Stomach (tissue), 4 donors: ENCODE measurements at regions not wholly inside any gene's neighbourhood (a gene's known extent, or its start where the extent isn't known, plus 50 kb on each side); places are given as distances from the start of the nearest gene placed in this dataset.

Source experiments
- EP300 ChIP-seq: sonication (generic); formaldehyde crosslinking; IDR thresholded peaks from one replicate; pipeline ENCODE4 v1.6.1; 2017; ENCODE audit warnings: antibody characterized with exemption
- POLR2A ChIP-seq, 4 donors: fragments of 450-650 bp; IDR thresholded peaks; one replicate each; pipeline ENCODE4 v1.6.1; 2016; ENCODE audit warnings: antibody characterized with exemption in 4 of 4, control low read depth in 2 of 4, mild to moderate bottlenecking in 1 of 4, moderate library complexity in 1 of 4
- POLR2AphosphoS5 ChIP-seq, 3 donors: sonication (generic); formaldehyde crosslinking; IDR thresholded peaks; one replicate each; pipeline ENCODE4 v1.6.1; 2016; ENCODE audit warnings: antibody characterized with exemption in 3 of 3
- TF ChIP-seq, protein P1 (sequence below), 7 experiments: fragments of 450-650 bp in 4 of 7; fragments of 200-600 bp in 3 of 7; sonication (generic) in 3 of 7; IDR thresholded peaks; one replicate each; pipeline ENCODE4 v1.5.1; 2016 to 2019; ENCODE audit warnings: antibody characterized with exemption in 7 of 7, control low read depth in 2 of 7, mild to moderate bottlenecking in 1 of 7

DNA sequence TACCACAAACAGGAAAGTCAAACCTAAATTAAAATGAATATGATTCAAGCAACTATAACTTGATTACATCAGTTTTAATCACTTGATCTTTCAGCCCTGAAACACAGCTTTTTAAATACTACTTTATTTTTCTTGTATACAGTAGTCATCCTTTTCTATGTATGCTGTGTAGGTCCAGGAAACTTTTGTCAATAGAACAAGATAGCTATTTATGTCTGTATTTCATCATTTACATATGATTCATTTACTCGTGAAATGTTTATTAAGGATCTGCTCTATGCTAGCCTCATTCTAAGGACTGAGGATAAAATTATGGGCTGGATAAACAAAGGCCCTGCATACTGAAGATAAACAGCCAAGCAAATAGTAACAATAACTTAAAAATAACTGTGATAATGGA is 930.2 kb downstream of the TFAP2A start:
- TF ChIP-seq POLR2A (IDR thresholded peaks at IDR 0.05) (no peak), POLR2AphosphoS5 (IDR thresholded peaks at IDR 0.05) (no peak), EP300 (no peak)
- TF ChIP-seq, protein P1, sequence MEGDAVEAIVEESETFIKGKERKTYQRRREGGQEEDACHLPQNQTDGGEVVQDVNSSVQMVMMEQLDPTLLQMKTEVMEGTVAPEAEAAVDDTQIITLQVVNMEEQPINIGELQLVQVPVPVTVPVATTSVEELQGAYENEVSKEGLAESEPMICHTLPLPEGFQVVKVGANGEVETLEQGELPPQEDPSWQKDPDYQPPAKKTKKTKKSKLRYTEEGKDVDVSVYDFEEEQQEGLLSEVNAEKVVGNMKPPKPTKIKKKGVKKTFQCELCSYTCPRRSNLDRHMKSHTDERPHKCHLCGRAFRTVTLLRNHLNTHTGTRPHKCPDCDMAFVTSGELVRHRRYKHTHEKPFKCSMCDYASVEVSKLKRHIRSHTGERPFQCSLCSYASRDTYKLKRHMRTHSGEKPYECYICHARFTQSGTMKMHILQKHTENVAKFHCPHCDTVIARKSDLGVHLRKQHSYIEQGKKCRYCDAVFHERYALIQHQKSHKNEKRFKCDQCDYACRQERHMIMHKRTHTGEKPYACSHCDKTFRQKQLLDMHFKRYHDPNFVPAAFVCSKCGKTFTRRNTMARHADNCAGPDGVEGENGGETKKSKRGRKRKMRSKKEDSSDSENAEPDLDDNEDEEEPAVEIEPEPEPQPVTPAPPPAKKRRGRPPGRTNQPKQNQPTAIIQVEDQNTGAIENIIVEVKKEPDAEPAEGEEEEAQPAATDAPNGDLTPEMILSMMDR (IDR thresholded peaks at IDR 0.05), result no peak
